ENCODE measurements at regions not wholly inside any gene's neighbourhood (a gene's known extent, or its start where the extent isn't known, plus 50 kb on each side); places are given as distances from the start of the nearest gene placed in this dataset.

DNA sequence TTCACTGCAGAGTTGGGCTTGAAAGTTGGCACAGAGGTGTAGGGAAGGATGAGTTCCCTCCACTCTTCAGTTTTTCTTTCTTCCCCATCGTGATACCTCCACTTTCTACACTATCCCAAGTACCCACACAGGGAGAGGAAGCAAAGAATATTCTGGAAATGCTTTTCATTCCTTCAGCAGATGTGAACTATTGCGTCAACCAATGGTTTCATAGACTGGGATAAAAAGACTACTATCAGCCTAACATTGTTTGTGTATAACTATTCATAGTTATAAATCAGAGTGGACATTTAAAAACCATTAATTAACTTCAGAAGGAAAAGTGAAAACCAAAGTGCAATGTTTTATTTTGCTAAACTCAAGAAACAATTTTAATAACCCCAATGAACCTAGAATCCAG, 63.6 kb upstream of the MAMDC2 start:
- WGBS, 2 experiments (ENCODE audit: insufficient coverage in 2 of 2), result no CpG with 5 or more reads among the region's 2 CpGs
- Histone ChIP-seq H3K4me1 (ENCODE audit: control insufficient read depth, insufficient read depth, low read length, poor library complexity, severe bottlenecking) (peaks cover 34% of the 10 kb centered on the region), H3K9me3 (ENCODE audit: control insufficient read depth, low read length) (peaks cover 3% of the 10 kb centered on the region), H3K36me3 (ENCODE audit: control insufficient read depth, insufficient read depth, low read length) (no peaks in the 10 kb centered on the region), H3K27ac (ENCODE audit: low read depth, low read length, severe bottlenecking) (no peak overlapping the region), H3K4me3 (ENCODE audit: extremely low read depth, insufficient read depth, low read length, poor library complexity, severe bottlenecking) (no peak overlapping the region)

DNA sequence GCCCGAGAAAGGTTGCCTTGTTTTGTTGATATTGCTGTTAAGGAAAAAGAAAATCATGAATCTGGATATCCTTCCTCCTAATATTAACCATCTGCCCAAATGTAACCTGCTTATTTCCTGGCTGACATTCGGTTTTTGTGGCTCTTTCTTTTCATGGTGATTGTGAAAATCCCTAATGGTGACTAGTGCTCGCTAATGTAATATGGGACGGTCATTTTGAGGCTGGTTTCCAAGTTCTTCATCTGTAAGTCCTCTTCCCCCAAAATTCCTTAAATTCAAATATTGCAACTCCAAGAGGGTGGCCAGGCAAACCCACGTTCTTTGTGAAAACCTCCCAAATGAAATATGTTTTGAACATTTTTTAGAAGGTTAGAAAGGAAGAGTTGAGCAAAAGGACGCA, 63.1 kb upstream of the MAMDC2 start:
- no peak overlapping the region for H3K4me3 ChIP-seq (ENCODE audit: extremely low read depth, insufficient read depth, low read length, poor library complexity, severe bottlenecking)

DNA sequence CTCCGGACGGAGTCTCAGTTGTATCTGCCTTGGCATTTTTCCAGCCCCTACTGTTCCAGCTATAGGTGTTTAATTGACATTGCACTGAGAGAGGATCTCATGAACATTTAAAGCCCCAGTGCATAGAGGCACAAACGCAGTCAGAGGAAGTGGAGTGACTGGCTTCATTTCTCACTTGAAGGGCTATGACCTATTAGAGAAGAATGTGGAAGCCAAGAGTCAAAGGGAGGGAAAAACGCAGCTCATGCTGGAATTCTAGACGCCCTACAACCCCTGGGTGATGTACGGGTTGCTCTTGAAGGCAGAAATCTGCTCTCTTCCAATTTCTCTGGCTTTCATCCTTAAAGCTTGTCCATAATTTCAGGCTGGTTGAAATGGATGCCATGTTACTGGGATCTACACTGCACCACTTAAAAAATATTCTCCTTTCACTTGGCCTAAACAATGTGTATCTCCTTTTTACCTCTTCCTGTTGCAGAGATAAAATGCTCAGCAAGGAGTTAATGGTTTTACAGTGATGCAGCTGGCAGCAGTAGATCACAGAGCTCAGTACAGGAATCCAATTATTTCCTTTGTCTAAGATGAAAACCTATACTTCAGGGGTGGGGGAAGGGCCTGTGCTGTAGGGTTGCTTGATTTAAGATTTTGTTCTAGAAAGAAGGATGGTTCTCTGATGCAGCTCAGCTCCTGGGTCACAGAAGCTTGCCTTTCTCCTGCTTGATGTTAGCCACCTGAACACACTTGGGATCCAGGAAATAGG, 61.8 kb upstream of the MAMDC2 start:
- Histone ChIP-seq H3K9me3 (ENCODE audit: control insufficient read depth, low read length) (peaks cover 3% of the 10 kb centered on the region), H3K36me3 (ENCODE audit: control insufficient read depth, insufficient read depth, low read length) (no peaks in the 10 kb centered on the region), H3K4me3 (ENCODE audit: extremely low read depth, insufficient read depth, low read length, poor library complexity, severe bottlenecking) (no peak overlapping the region), H3K4me1 (ENCODE audit: control insufficient read depth, insufficient read depth, low read length, poor library complexity, severe bottlenecking) (peaks cover 20% of the 10 kb centered on the region), H3K27ac (ENCODE audit: low read depth, low read length, severe bottlenecking) (peak overlapping the region; percentile 68)
- 63 to 73% methylated on average over 4 of the region's 6 CpGs for WGBS, 2 experiments (ENCODE audit: insufficient coverage in 2 of 2)

More for the DNA sequence above, 63.1 kb upstream of the MAMDC2 start:
- Histone ChIP-seq H3K27ac (ENCODE audit: low read depth, low read length, severe bottlenecking) (no peak overlapping the region), H3K4me1 (ENCODE audit: control insufficient read depth, insufficient read depth, low read length, poor library complexity, severe bottlenecking) (peaks cover 29% of the 10 kb centered on the region), H3K36me3 (ENCODE audit: control insufficient read depth, insufficient read depth, low read length) (no peaks in the 10 kb centered on the region), H3K9me3 (ENCODE audit: control insufficient read depth, low read length) (peaks cover 3% of the 10 kb centered on the region)
- 100% methylated on average over 1 of the region's 6 CpGs; no CpG with 5 or more reads in 1 of the 2 experiments for WGBS, 2 experiments (ENCODE audit: insufficient coverage in 2 of 2)

DNA sequence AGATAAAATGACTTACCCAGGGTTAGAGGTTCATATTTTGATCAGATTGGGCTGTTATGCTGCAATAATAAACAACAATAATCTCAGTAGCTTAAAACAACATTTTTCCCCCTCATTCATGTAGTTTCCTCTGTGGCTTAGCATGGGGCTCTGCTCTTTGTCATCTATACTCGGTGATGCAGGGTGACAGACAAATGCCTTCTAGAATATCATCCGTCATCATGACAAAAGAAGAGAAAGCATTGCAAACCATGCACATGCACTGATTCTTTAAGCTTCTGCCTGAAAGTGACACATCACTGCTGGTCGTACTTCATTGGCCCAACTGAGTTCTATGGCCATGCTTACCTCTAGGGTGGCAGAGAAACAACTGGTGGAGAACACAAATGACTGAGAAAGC, 58.8 kb upstream of the MAMDC2 start:
- 90 to 93% methylated on average over 3 of the region's 3 CpGs for WGBS, 2 experiments (ENCODE audit: insufficient coverage in 2 of 2)
- Histone ChIP-seq H3K4me1 (ENCODE audit: control insufficient read depth, insufficient read depth, low read length, poor library complexity, severe bottlenecking) (peaks cover 20% of the 10 kb centered on the region), H3K9me3 (ENCODE audit: control insufficient read depth, low read length) (peaks cover 3% of the 10 kb centered on the region), H3K27ac (ENCODE audit: low read depth, low read length, severe bottlenecking) (no peak overlapping the region), H3K4me3 (ENCODE audit: extremely low read depth, insufficient read depth, low read length, poor library complexity, severe bottlenecking) (no peak overlapping the region), H3K36me3 (ENCODE audit: control insufficient read depth, insufficient read depth, low read length) (no peaks in the 10 kb centered on the region)

DNA sequence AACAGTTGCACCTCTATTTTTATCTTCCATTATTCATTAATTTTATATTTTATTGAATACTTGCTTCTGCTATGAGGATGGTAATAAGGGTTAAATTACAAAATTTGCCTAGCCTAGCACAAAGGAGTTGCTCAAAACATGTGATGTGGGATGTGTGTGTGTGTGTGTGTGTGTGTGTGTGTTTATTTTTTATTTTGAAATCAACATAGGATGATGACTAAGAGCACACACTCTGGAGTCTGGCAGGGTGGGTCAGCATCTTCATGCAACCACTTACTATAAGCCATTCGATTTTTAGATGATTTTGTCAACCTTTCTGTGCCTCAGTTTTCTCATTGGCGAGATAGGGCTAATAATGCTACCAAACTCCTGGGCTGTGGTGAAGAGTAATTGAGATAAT, 57.7 kb upstream of the MAMDC2 start:
- no peak overlapping the region for H3K27ac ChIP-seq (ENCODE audit: low read depth, low read length, severe bottlenecking)
- H3K4me3 ChIP-seq (ENCODE audit: extremely low read depth, insufficient read depth, low read length, poor library complexity, severe bottlenecking), result no peak overlapping the region
- no peaks in the 10 kb centered on the region for H3K36me3 ChIP-seq (ENCODE audit: control insufficient read depth, insufficient read depth, low read length)
- 80 to 94% methylated on average over 1 to 2 of the region's 2 CpGs for WGBS, 2 experiments (ENCODE audit: insufficient coverage in 2 of 2)
- H3K9me3 ChIP-seq (ENCODE audit: control insufficient read depth, low read length), result no peaks in the 10 kb centered on the region
- H3K4me1 ChIP-seq (ENCODE audit: control insufficient read depth, insufficient read depth, low read length, poor library complexity, severe bottlenecking), result peaks cover 16% of the 10 kb centered on the region

DNA sequence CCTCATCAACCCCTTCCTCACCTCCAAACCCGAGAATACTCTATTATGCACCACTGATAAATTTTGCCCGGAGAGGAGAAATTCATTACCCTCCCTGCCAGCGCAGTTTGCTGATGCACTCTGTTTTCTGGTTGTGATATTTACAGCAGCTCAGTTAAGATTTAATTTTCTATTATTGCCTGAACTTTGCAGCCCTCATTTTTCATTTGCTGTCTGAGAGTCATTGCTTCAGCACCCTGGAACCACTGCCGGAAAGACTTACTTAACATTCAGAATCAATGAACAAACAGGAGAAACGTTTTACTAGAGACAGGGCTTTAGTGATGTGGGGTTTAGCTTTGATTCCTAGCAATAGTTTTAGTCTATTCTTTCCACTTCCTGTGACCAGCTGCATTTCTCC, 56.7 kb upstream of the MAMDC2 start:
- WGBS, 2 experiments (ENCODE audit: insufficient coverage in 2 of 2), result 95% methylated on average over 2 of the region's 5 CpGs; no CpG with 5 or more reads in 1 of the 2 experiments
- Histone ChIP-seq H3K27ac (ENCODE audit: low read depth, low read length, severe bottlenecking) (no peak overlapping the region), H3K36me3 (ENCODE audit: control insufficient read depth, insufficient read depth, low read length) (no peaks in the 10 kb centered on the region), H3K9me3 (ENCODE audit: control insufficient read depth, low read length) (no peaks in the 10 kb centered on the region), H3K4me1 (ENCODE audit: control insufficient read depth, insufficient read depth, low read length, poor library complexity, severe bottlenecking) (peaks cover 8% of the 10 kb centered on the region), H3K4me3 (ENCODE audit: extremely low read depth, insufficient read depth, low read length, poor library complexity, severe bottlenecking) (no peak overlapping the region)

DNA sequence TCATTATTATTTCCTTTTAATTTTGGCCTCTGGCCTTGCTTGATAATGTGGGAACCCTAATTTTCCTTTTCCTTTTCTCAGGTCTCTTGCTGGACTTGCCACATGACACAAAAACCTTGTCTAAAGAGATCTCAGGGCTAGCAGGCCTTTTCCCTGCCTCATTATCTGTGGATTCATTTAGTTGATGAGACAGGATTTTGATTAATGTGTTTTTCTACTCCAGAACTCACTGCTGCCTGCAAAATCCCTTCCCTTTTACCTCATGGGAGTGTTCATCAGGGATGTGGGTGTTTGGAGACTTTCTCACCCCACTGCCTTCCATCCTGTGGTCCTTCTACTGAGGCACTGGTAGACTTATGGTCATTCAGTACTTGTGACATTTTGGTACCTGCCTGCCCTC, 56.2 kb upstream of the MAMDC2 start:
- no peaks in the 10 kb centered on the region for H3K9me3 ChIP-seq (ENCODE audit: control insufficient read depth, low read length)
- no peak overlapping the region for H3K4me3 ChIP-seq (ENCODE audit: extremely low read depth, insufficient read depth, low read length, poor library complexity, severe bottlenecking)
- H3K27ac ChIP-seq (ENCODE audit: low read depth, low read length, severe bottlenecking), result no peak overlapping the region
- H3K36me3 ChIP-seq (ENCODE audit: control insufficient read depth, insufficient read depth, low read length), result no peaks in the 10 kb centered on the region
- H3K4me1 ChIP-seq (ENCODE audit: control insufficient read depth, insufficient read depth, low read length, poor library complexity, severe bottlenecking), result peaks cover 3% of the 10 kb centered on the region

DNA sequence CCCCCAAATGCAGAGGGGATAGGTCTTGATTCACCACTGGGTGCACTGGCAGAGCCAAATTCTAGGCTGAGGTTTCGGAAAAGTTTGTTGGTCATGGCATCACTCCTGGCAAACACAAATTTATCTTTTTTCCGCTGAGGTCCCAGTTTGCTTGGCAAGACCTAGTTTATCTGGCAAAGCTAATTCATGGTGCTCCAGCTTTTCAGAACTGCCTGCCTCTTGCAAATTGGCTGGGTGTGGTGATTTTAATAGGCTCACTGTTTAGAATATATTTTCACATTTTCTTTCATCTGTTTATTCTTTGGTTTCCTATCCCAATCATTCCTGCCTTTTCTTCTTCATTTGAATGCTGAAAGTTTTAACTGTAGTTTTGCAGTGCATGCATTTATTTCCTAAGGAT, 50.5 kb upstream of the MAMDC2 start:
- H3K27ac ChIP-seq (ENCODE audit: low read depth, low read length, severe bottlenecking), result no peak overlapping the region
- H3K9me3 ChIP-seq (ENCODE audit: control insufficient read depth, low read length), result no peaks in the 10 kb centered on the region
- WGBS, 2 experiments (ENCODE audit: insufficient coverage in 2 of 2), result 100% methylated on average over 1 of the region's 2 CpGs; no CpG with 5 or more reads in 1 of the 2 experiments
- H3K4me1 ChIP-seq (ENCODE audit: control insufficient read depth, insufficient read depth, low read length, poor library complexity, severe bottlenecking), result no peaks in the 10 kb centered on the region
- no peaks in the 10 kb centered on the region for H3K36me3 ChIP-seq (ENCODE audit: control insufficient read depth, insufficient read depth, low read length)
- H3K4me3 ChIP-seq (ENCODE audit: extremely low read depth, insufficient read depth, low read length, poor library complexity, severe bottlenecking), result no peak overlapping the region
